NB4 (cell line): ENCODE measurements at regions not wholly inside any gene's neighbourhood (a gene's known extent, or its start where the extent isn't known, plus 50 kb on each side); places are given as distances from the start of the nearest gene placed in this dataset.

ENCODE experiments used
- DNase-seq: peaks from one replicate; pipeline ENCODE4 v3.0.0; 2010; ENCODE audit warnings: low read depth
- H3K4me3 ChIP-seq: one replicate; pipeline ENCODE4 v1.5.1; 2011; ENCODE audit warnings: mild to moderate bottlenecking, low read depth, low read length, moderate library complexity
- CTCF ChIP-seq: IDR thresholded peaks from one replicate; pipeline ENCODE4 v1.5.1; 2012; ENCODE audit warnings: low read depth, low read length
- MAX ChIP-seq: IDR thresholded peaks from 2 replicates; pipeline ENCODE4 v1.6.1; 2011; ENCODE audit warnings: low read depth, low read length
- MYC ChIP-seq: IDR thresholded peaks from 2 replicates; pipeline ENCODE4 v1.6.1; 2011; ENCODE audit warnings: low read depth, low read length
- POLR2A ChIP-seq: IDR thresholded peaks from 2 replicates; pipeline ENCODE4 v1.6.1; 2011; ENCODE audit warnings: mild to moderate bottlenecking; ENCODE audit not compliant: insufficient read length; ENCODE audit errors: extremely low read depth

DNA sequence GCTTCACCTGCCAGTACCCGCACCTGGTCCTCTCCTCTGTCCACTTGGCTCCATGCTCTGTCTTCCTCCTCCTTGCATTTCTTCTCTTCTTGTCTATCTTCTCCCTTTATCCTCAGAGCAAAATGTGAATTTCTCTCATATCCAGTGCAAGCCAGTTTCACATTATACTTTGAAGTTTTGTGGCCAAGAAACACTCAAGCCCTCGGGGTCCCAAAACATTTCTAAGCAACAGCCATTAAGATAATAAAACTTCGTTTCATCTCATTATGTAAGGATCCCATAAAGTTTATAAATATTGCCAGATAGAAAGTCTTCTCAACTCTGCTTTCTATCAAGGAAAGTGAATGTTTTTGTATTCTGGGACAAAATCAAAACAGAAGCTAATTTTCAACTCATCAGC is 178.8 kb downstream of the SNX18 start:
- no peak overlapping the region for H3K4me3 ChIP-seq
- no peak for DNase-seq
- TF ChIP-seq POLR2A (no peak), MAX (no peak), CTCF (no peak), MYC (no peak)

GRCh38 chr5:54695198-54695966 is 177.8 kb downstream of the SNX18 start:
- TF ChIP-seq MAX (no peak), MYC (no peak), CTCF (no peak), POLR2A (no peak)
- no peak overlapping the region for H3K4me3 ChIP-seq
- no peak for DNase-seq

GRCh38 chr5:54693936-54694657 is 176.5 kb downstream of the SNX18 start:
- no peak overlapping the region for H3K4me3 ChIP-seq
- no peak for DNase-seq
- no peak for TF ChIP-seq CTCF
- no peak for TF ChIP-seq MAX
- TF ChIP-seq MYC: no peak
- TF ChIP-seq POLR2A: no peak

DNA sequence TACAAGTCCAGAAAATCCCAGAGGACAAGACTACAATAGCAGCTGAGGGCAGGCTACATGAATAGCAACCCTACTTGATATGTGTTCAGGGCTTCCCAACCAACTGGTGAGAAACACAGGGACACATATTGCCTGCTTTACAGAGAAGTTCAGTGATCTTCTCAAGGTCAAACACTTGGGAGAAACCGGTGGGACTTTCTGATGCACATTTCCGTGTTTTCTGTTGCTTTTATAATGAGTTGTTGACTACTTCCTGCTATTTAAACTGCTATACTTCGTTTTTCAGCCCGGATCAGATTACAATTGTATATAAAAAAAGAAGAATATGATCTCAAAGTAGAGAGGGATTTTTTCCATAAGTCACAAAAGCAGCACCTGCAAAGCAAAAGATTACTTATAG is 175.1 kb downstream of the SNX18 start:
- no peak for DNase-seq
- TF ChIP-seq CTCF (no peak), MYC (no peak)
- H3K4me3 ChIP-seq: no peak overlapping the region

DNA sequence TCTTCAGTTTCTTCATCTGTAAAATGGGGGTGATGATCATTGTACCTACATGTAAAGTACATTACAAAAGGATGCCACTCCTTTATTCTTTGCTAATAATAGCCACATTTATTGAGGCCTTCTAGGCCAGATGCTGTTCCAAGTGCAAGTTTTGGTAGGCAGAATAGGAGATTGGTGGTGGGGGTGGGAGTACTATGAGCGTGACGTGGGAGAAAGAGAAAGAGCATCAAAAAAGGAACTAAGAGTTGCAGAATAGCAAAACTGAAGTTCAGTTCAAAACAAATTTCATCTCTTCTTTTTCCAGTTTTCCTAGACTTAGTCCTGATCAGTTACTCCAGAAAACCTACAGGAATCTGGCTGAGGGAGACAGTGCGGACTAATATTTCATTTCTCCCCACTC is 174.1 kb downstream of the SNX18 start:
- TF ChIP-seq POLR2A (no peak), MAX (no peak), MYC (no peak), CTCF (no peak)
- no peak overlapping the region for H3K4me3 ChIP-seq
- DNase-seq: no peak
